ENCODE measurements at regions not wholly inside any gene's neighbourhood (a gene's known extent, or its start where the extent isn't known, plus 50 kb on each side); places are given as distances from the start of the nearest gene placed in this dataset.
"Not testable (repeated sequence)": the region's sequence is repeated elsewhere in the genome, so short reads cannot be mapped to it uniquely, and the experiment has no call there.

GRCh38 chr3:192993411-192993810 lies 75.8 kb upstream of the MB21D2 start:
- intact Hi-C loops (cut with DNase I): no loop called here
- Histone ChIP-seq H3K9me3 (no peaks in the 10 kb centered on the region), H3K36me3 (no peaks in the 10 kb centered on the region), H3K4me3 (no peak overlapping the region), H3K4me1 (no peaks in the 10 kb centered on the region), H3K27ac (no peak overlapping the region), H3K27me3 (no peaks in the 10 kb centered on the region)
- DNase-seq: no peak
- 38 to 51% methylated on average over 3 of the region's 3 CpGs for WGBS, 2 donors
- TF ChIP-seq POLR2AphosphoS5 (IDR thresholded peaks at IDR 0.05) (no peak), EP300 (IDR thresholded peaks at IDR 0.05) (no peak), CTCF (IDR thresholded peaks at IDR 0.05) (no peak)

- H3K27ac ChIP-seq; DNase-seq; intact Hi-C loops (cut with DNase I); H3K9me3 ChIP-seq; H3K36me3 ChIP-seq; H3K4me1 ChIP-seq; H3K4me3 ChIP-seq; H3K27me3 ChIP-seq: not testable (repeated sequence)
- 26 to 71% methylated on average over 5 of the region's 5 CpGs for WGBS, 2 donors
Observed at GRCh38 chr3:193001113-193001512, 83.5 kb upstream of the MB21D2 start.

DNA sequence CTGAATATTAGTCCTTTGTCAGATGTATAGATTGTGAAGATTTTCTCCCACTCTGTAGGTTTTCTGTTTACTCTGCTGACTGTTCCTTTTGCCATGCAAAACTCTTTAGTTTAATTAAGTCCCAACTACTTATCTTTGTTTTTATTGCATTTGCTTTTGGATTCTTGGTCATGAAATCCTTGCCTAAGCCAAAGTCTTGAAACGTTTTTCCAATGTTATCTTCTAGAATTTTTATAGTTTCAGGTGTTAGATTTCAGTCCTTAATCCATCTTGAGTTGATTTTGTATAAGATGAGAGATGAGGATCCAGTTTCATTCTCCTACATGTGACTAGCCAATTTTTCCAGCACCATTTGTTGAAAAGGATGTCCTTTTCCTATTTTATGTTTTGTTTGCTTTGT lies 86.0 kb upstream of the MB21D2 start:
- WGBS, 2 donors: 11 to 51% methylated on average over 1 of the region's 1 CpG
- DNase-seq; H3K27me3 ChIP-seq; H3K4me3 ChIP-seq; H3K27ac ChIP-seq; intact Hi-C loops (cut with DNase I); H3K36me3 ChIP-seq; H3K4me1 ChIP-seq; H3K9me3 ChIP-seq: not testable (repeated sequence)

DNA sequence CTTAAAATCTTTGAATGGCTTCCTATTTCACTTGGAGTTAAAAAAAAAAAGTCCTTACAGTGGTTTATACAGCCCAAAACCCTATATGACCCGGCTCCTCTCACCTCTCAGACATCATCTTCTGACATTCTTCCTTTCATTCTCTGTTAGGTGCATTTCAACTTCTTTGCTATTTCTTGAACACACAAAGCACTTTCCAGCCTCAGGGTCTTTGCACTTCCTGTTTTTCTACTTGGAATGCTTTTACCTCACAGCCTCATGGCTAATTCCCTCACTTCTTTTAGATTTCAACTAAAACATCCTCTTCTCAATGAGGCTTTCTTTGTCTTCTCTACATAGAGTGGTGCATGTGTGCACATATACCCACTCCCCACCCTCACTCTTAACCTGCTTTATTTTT lies 91.0 kb upstream of the MB21D2 start:
- intact Hi-C loops (cut with DNase I): no loop called here
- no peak for TF ChIP-seq EP300 (IDR thresholded peaks at IDR 0.05)

DNA sequence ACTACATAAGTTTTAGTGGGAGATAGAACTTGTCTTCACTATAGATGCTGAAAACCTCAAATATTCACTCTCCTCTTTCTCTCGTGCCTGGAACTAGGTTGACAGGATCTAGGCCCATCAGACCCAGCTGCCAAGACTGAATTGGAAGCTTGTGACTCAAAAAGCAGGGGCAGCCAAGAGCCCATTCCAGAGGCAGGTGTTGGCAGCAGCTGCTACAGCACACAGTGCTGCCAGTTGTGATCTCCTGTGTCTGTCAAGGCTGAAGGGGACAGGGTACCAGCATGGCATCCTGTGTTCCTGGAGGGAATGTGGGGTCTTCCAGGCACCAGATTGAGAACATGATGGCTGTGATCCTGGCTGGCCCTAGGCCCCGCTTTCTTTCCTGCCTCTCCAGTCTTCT lies 92.5 kb upstream of the MB21D2 start:
- TF ChIP-seq EP300 (IDR thresholded peaks at IDR 0.05) (no peak), CTCF (IDR thresholded peaks at IDR 0.05) (no peak), POLR2AphosphoS5 (IDR thresholded peaks at IDR 0.05) (no peak), POLR2A (IDR thresholded peaks at IDR 0.05) (no peak)
- no peak for DNase-seq
- no peak overlapping the region for H3K27ac ChIP-seq
- 86 to 89% methylated on average over 2 of the region's 2 CpGs for WGBS, 2 donors
- intact Hi-C loops (cut with DNase I): no loop called here
- no peaks in the 10 kb centered on the region for H3K36me3 ChIP-seq
- no peaks in the 10 kb centered on the region for H3K4me1 ChIP-seq
- H3K4me3 ChIP-seq: no peak overlapping the region
- H3K9me3 ChIP-seq: no peaks in the 10 kb centered on the region
- H3K27me3 ChIP-seq: no peaks in the 10 kb centered on the region

More for the DNA sequence above, 91.0 kb upstream of the MB21D2 start:
- Histone ChIP-seq H3K36me3 (no peaks in the 10 kb centered on the region), H3K27me3 (no peaks in the 10 kb centered on the region), H3K4me1 (no peaks in the 10 kb centered on the region), H3K4me3 (no peak overlapping the region), H3K27ac (no peak overlapping the region), H3K9me3 (no peaks in the 10 kb centered on the region)
- no peak for DNase-seq
- WGBS, 2 donors: 85 to 90% methylated on average over 1 of the region's 1 CpG

DNA sequence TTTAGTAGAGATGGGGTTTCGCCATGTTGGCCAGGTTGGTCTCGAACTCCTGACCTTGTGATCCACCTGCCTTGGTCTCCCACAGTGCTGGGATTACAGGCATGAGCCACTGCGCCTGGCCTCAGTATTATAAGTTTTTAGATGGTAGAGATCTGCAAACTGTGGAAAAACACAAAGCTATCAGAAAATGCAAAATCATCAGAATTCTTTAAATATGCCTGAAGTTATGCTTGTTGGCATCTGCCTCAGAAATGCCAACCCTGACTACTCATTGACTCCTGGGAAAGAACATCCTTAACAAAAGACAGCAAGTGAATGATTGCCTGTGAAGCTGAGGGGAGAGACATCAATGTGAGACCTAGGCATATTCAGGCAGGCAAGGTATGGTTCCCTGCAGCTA lies 94.3 kb upstream of the MB21D2 start:
- Histone ChIP-seq H3K4me3 (no peak overlapping the region), H3K9me3 (no peaks in the 10 kb centered on the region), H3K27me3 (no peaks in the 10 kb centered on the region), H3K27ac (no peak overlapping the region), H3K4me1 (peaks cover 0 to 8% (median 3%) of the 10 kb centered on the region in 4 donors), H3K36me3 (no peaks in the 10 kb centered on the region)
- intact Hi-C loops (cut with DNase I): no loop called here
- TF ChIP-seq EP300 (IDR thresholded peaks at IDR 0.05): no peak
- TF ChIP-seq POLR2A (IDR thresholded peaks at IDR 0.05): no peak
- no peak for TF ChIP-seq CTCF (IDR thresholded peaks at IDR 0.05)
- no peak for TF ChIP-seq POLR2AphosphoS5 (IDR thresholded peaks at IDR 0.05)
- DNase-seq: no peak
- 94 to 97% methylated on average over 3 of the region's 3 CpGs for WGBS, 2 donors
